GM12892 (cell line): ENCODE measurements at regions not wholly inside any gene's neighbourhood (a gene's known extent, or its start where the extent isn't known, plus 50 kb on each side); places are given as distances from the start of the nearest gene placed in this dataset.

ENCODE experiments used
- DNase-seq: peaks from one replicate; pipeline ENCODE4 v3.0.0; 2011; ENCODE audit not compliant: insufficient read length
- FAIRE-seq: peaks from 2 replicates; lab custom pipeline; 2011; peaks lifted over from hg19 to GRCh38; lab: Jason Lieb, UNC
- POLR2A ChIP-seq: IDR thresholded peaks from 2 replicates; pipeline ENCODE4 v1.6.1; 2011; ENCODE audit warnings: low read depth, low read length, control low read depth
- POLR2AphosphoS5 ChIP-seq: IDR thresholded peaks from 2 replicates; pipeline ENCODE4 v1.6.1; 2011; ENCODE audit warnings: low read depth, low read length, control low read depth
- TAF1 ChIP-seq: IDR thresholded peaks from 2 replicates; pipeline ENCODE4 v1.6.1; 2011; ENCODE audit warnings: low read depth, mild to moderate bottlenecking, control low read depth, low read length, borderline replicate concordance

DNA sequence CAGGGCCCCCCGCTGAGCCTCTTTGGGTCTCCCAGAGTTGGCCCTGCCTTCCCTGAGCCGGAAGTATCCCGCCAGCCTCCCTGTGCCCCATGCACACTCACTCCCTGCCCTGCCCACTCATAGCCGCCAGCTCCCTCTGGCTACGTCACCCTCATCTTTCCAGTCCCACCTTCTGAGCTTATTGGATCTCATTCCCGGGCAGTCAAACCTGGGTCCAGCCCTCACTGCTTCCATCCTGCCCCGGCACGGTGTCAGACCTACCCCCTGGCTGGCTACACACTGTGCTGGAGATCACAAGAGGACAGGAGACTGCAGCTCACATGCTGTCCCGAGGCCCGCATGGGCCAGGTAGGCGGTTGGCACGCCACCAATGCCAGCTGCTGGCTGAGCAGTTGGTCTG, 147.2 kb downstream of the ASB1 start:
- DNase-seq = no peak
- TF ChIP-seq TAF1 (no peak), POLR2AphosphoS5 (no peak), POLR2A (no peak)
- FAIRE-seq = no peak

GRCh38 chr2:238574490-238575271, 148.0 kb downstream of the ASB1 start:
- FAIRE-seq (no peak), DNase-seq (no peak)
- no peak for TF ChIP-seq TAF1
- TF ChIP-seq POLR2AphosphoS5 = no peak
- no peak for TF ChIP-seq POLR2A

DNA sequence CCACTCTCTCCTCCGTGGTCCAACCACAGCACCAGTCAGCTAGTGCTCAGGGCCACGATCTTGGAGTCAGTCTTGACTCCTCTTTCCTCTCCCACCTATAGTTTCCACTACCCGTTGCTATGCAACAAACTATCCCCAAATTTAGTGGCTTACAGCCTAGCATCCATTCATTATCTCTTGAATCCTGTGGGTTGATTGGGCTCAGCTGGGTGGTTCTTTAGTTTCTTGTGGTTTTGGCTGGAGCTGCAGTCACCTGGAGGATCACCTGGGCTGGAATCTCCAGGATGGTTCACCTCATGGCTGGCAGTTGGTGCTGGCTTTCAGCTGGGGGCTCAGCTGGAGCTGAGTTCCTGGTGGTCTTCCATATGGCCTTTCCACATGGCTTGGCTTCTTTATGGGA, 149.9 kb downstream of the ASB1 start:
- FAIRE-seq (no peak), DNase-seq (no peak)

DNA sequence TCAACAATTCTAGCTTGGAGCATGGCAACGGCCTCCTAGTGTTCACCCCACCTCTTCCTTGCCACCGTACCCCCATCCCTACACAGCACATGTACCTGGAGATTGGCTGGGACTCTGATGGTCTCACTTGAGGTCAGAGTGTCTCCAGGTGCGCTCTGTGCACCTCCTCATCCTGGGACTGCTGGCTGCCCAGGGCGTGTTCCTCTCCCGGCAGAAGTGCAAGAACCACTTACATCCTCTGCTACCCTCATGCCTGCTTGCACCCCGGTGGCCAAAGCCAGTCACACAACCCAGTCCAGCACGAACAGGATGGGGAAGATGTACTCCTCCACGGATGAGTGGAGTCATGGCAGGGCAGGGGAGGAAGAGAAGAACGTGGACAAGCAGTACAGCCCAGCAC, 151.5 kb downstream of the ASB1 start:
- no peak for FAIRE-seq
- TF ChIP-seq POLR2A (no peak), TAF1 (no peak), POLR2AphosphoS5 (no peak)
- DNase-seq = no peak

More for the DNA sequence above, 149.9 kb downstream of the ASB1 start:
- TF ChIP-seq POLR2AphosphoS5 = no peak
- no peak for TF ChIP-seq POLR2A
- TF ChIP-seq TAF1 = no peak

- DNase-seq = no peak
- no peak for TF ChIP-seq TAF1
- TF ChIP-seq POLR2AphosphoS5 = no peak
- TF ChIP-seq POLR2A = no peak
- FAIRE-seq = no peak
Measured at GRCh38 chr2:238580486-238580885, 153.8 kb downstream of the ASB1 start.

GRCh38 chr2:238581126-238581525, 154.4 kb downstream of the ASB1 start:
- FAIRE-seq (no peak), DNase-seq (no peak)
- TF ChIP-seq POLR2A (no peak), TAF1 (no peak), POLR2AphosphoS5 (no peak)

GRCh38 chr2:238582159-238582558, 155.4 kb downstream of the ASB1 start:
- no peak for FAIRE-seq
- no peak for DNase-seq
- TF ChIP-seq POLR2A (no peak), POLR2AphosphoS5 (no peak), TAF1 (no peak)

DNA sequence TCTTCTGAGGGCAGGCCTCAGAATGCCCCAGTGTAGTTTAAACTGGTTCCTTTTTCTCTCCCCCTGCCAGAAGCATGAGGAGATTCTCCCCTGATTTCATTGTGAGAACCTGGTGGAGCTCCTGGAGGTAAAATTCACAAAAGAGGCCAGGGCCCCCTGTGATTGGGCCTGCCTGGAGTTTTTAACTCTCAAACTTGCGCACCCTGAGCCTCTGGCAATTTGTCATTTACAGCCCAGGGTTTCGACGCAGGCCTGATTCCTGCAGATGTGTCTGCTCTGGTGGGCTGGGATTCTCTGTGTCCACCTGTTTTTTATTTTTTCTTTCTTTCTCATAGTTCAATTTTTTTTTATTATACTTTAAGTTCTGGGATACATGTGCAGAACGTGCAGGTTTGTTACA, 157.9 kb downstream of the ASB1 start:
- FAIRE-seq = no peak
- TF ChIP-seq POLR2A (no peak), TAF1 (no peak), POLR2AphosphoS5 (no peak)
- no peak for DNase-seq

GRCh38 chr2:238585836-238586821, 159.4 kb downstream of the ASB1 start:
- TF ChIP-seq TAF1 = no peak
- no peak for TF ChIP-seq POLR2A
- TF ChIP-seq POLR2AphosphoS5 = no peak
- no peak for FAIRE-seq

DNA sequence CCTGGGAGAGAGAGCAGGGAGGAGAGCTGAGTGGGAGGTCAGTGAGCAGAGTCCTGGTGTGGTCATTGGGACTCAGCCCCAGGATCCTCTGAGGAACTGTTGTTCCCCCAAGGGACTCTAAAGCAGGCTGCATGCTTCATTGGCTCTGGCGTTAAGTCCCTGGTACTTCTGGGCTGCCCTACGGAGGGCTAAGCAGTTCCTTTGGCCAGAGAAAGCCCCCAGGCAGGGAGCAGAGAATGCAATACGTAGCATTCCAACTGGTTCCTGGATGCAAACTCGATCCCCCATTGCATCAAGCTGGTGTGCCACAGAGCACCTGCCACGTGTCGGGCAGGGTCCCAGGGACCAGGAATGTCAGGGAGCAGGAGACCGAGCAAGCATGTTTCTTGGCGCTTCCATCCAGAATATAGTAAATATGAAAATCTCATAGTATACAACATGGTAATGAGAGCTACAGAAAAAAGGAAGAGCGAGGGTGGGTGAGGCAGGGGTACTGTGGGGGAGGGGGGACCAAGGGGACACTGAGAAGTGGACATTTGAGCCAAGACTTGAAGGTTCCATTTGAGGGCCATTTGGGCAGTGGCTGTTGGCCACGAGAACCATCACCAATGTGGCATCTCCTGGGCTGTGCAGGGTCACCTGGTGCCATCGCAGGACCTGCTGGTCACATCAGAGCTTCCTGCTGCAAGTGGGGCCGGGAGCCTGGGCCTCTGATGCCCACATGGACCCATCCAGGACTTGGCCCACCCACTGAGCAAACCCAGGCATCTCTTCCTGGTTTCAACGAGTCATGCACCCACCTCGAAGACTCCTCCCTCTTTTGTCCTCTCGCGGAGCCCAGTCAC, 160.4 kb downstream of the ASB1 start:
- DNase-seq = no peak
- no peak for TF ChIP-seq POLR2AphosphoS5
- no peak for FAIRE-seq

More at GRCh38 chr2:238585836-238586821, 159.4 kb downstream of the ASB1 start:
- no peak for DNase-seq
